Right renal pelvis (tissue), 4 donors: ENCODE measurements at regions not wholly inside any gene's neighbourhood (a gene's known extent, or its start where the extent isn't known, plus 50 kb on each side); places are given as distances from the start of the nearest gene placed in this dataset.

Experiments
- DNase-seq, 4 donors: peaks; one replicate each; pipeline ENCODE4 v3.0.0-alpha.2; 2013; ENCODE audit warnings: low read depth in 4 of 4, low spot score in 3 of 4, missing footprints in 1 of 4

- DNase-seq, result no peak
Observed at GRCh38 chr17:77493901-77494663, 353.3 kb downstream of the SEC14L1 start.

DNA sequence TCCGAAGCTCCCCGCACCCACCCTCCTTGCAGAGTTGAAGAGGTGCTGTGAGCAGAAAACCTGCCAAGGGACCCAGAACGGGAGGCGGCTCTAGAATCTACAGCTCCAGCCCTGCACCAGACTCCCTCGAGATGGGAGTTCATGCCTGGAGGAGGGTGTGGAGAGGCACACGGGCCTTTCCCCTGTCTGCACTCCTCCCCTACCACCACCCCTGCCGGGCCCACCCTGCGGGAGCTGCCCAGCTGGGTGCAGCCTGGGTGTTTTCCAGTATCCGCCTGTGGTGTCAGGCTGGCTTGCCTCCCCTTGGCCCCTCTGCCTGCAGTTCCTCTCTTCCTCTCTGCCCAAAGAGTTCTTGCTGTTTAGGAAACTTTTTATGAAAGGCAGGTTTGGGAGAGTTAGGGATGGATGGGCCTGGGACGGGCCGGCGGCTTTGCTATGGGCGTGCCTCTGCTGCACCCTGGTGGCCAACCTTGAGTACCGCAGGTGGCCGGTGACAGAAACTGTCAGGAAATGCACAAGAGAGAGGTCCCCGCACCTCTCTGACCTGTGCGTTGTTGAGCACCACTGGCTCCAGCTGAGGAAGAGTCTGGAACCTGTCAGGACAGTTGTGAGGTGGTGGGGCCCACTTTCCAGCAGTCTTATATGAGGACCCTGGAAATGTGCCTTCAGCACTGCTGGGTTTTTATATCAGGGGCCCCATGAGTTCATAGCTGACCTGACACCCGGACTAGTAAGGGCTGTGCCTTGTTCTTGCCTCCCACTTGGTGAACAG, 354.1 kb downstream of the SEC14L1 start:
- peak in 2 of 4 donors; percentile 58 to 70 for DNase-seq

GRCh38 chr17:77495575-77495974, 354.8 kb downstream of the SEC14L1 start:
- DNase-seq, result no peak

DNA sequence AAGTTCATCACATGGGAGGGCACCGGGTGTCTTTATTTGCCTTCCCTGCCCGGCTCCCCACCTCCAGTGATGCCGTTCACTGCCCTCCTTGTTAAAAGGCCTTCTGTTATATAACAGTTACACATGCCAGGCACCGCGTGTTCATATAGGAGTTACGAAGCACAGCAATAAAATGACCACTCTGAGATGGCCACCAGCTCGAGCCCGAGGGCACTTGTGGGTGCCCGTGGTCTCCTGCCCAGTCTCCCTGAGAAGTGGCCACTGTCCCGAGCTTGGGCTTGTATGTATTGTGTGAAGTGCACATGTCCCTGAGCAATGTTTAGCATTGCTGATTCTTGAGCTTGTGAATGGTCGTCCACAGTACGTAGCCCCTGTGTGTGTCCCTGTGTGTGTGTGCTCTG, 355.6 kb downstream of the SEC14L1 start:
- no peak for DNase-seq

GRCh38 chr17:77496831-77497577, 356.2 kb downstream of the SEC14L1 start:
- DNase-seq, result no peak

DNA sequence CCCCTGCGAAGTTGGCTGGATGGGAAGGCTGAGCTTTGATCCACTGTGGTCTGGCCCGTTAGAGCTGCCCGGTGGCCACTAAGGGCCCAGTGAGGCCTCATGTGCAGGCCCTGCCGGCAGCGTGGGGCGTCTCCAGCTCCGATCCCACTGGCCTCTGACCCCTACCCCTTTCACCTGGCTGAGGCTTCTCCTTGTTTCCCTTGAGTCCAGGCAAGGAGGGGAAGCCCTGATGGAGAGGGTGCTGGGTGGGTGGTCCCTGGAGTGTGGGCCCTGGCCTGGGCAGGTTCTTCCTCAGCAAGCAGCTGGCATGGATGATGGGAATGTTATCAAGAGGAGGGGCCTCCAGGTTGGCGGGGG, 356.8 kb downstream of the SEC14L1 start:
- DNase-seq, result no peak

DNA sequence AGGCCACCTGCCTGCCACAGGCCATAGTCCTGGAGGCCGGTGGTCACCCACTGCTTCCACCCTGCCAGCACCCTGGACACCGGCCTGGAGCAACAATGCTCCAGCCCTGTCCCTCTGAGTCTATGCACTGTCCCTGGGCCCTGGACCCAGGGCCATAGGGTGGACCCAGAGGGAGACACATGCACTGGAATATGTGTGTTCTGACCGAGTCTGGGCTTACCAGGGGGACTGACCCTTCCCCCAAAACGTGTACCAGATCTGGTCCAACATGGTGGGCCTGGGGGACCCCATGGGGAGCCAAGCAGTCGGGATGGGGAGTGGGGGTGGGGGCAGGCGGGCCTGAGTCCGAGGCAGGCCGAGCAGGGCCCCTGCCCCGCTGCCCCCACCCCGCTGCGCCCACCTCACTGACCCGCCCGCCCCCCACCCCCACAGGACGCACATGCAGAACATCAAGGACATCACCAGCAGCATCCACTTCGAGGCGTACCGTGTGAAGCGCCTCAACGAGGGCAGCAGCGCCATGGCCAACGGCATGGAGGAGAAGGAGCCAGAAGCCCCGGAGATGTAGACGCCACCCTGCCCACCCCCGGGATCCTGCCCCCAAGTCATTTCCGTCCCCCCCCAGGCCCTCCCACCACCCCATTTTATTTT, 357.4 kb downstream of the SEC14L1 start:
- DNase-seq, result no peak

DNA sequence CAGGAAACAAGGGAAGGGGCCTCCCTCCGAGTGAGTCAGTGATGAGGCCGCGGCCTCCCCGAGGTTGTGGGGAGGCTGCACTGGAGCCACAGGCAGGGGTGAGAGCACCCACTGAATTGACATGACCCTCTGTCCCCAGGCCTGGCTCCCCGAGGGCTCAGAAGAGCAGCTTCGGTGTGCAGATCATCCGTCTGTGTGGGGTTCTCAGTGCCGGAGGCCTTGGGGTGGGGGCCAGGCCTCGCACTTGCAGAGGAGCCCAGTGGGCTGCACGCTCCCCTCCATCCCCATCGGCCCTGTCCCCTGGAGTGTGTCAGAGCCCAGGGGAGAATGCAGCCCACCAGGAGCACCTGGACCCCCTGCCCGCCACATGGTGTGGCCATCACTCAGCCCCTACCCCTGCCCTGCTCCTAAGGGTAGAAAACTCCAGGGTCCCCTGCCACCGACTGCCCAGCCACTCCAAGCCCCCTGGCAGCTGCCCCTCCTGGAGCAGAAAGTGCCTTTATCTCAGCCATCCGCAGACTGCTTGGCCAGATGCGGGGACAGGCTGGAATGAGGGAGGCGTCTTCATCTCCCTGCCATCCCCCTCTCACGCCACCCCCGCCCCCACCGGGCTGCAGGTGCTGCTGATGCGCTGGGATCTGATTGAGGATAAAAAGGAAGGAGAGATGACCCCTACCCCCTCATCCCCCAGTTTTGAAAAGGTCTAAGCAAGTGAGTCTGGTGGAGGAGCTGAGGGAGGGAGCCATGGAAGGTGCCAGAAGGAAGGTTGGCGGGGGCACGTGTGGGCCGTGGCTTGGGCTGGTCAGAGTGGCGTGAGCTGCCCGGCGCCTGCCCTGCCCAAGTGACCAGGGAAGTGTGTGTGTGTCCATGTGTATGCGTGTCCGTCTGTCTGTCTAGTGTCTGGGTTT, 358.3 kb downstream of the SEC14L1 start:
- DNase-seq, result no peak

DNA sequence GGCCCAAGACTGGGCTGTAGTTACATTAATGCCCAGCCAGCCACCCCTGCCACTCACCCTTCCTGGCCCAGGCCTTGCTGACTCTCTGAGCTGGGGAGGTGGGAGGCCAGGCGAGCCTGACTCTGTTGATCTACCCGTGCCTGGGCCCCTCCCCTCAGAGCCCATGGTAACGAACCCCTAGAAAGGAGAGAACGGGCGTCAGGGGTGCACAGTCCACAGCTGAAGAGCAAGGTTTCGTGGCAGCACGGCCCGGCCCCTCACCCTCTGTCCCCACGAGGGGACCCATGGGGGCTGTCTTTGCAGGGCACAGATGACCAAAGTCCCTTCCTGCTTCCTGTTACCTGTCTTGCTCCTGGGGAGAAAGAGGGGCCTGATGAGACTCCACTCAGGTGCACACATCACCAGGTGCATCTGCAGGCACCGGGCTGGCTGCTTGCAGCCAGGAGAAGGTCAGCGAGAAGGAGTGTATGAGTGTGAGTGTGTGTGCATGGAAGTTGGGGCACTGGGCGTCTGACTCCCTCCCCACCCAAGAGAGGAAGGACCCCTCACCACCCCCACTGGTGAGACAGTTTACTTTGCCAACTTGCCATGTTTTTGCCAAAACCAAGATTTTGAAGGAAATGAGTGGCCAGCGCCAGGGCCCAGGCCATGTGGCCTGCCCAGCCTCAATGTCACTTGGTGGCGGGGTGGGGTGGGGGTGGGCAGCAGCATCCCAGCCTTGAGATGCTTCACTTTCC, 359.1 kb downstream of the SEC14L1 start:
- no peak for DNase-seq

DNA sequence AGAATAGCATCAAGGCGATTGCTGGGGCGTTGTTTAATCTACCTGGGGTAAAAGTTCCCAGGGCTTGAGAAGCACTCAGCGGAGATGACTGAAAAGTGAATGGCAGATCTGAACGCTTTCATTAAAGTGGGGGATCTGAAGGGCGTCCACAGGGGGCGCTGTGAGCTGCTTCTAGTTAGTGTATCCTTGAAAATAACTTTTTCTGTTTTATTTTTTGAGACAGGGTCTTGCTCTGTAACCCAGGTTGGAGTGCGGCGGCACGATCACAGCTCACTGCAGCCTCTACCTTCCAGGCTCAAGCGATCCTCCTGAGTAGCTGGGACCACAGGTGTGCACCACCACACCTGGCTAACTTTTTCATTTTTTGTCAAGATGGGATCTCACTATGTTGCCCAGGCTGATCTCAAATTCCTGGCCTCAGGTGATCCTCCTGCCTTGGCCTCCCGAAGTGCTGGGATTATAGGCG, 360.4 kb downstream of the SEC14L1 start:
- no peak for DNase-seq

DNA sequence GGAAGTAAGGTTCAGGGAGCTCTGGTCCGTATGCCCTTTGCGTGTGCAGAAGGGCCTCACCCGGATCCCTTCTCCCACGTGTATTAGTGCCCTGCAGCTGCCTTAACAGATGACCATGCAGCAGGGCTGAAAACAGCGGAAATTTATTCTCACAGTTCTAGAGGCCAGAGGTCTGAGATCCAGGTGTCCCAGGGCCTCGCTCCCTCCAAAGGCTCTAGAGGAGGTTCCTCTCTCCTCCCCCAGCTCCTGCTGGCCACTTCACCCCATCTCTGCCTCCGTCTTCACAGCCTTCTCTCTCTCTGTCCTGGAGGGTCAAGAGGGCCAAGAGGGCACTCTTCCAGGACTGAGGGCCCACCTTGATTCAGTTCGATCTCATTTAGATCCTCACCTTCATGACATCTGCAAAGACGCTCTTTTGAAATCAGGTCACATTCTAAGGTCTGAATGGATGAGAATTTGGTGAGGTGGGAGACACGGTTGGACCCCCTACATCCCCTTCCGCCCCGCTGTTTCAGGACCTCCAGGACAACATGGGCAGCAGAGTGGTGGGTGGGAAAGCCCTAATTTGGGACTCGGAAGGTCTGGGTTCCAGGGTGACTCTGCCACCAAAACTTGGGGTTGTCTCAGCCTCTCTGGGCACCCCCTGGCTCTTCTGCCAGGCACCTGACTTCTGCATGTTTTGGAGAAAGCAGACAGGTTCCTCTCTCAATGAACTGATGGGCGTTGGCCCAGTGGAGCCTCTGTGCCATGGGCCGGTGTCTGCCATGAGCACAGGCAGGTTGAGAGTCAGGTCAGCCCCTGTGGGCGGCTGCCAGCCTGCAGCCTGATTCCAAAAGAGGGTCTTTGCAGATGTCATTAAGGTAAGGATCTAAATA, 361.2 kb downstream of the SEC14L1 start:
- no peak for DNase-seq

DNA sequence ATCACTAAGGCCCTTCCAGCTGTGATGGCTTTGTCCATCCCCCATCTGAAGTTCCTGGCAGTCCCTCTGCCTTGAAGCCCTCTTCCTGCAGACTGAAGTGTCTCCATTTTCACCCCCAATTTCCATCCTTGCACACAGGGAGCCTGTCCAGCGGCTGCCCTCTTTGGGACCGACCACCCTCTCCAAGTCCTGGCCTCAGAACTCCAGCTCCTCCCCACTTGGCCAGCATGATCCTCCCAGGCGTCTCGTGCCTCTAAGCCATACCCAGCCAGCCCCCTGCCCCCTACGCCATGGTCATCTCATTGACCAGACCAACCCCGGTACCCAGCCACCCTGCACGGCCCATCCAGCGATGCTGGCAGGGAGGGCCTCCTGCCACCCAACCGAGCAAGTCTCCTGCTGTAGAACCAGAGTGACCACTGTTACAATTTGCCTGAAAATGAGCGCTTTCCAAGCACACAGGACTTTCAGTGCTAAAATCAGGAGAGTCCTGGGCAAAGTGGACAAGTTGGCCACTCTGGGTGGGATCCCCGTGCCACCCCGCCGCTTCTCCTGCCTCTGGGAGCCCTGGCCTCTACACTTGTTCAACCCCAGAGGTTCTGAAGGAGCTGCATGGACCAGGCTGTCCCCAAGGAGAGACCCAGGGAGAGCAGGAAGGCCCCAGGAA, 362.0 kb downstream of the SEC14L1 start:
- DNase-seq, result no peak

GRCh38 chr17:77503293-77503655, 362.5 kb downstream of the SEC14L1 start:
- DNase-seq, result no peak

DNA sequence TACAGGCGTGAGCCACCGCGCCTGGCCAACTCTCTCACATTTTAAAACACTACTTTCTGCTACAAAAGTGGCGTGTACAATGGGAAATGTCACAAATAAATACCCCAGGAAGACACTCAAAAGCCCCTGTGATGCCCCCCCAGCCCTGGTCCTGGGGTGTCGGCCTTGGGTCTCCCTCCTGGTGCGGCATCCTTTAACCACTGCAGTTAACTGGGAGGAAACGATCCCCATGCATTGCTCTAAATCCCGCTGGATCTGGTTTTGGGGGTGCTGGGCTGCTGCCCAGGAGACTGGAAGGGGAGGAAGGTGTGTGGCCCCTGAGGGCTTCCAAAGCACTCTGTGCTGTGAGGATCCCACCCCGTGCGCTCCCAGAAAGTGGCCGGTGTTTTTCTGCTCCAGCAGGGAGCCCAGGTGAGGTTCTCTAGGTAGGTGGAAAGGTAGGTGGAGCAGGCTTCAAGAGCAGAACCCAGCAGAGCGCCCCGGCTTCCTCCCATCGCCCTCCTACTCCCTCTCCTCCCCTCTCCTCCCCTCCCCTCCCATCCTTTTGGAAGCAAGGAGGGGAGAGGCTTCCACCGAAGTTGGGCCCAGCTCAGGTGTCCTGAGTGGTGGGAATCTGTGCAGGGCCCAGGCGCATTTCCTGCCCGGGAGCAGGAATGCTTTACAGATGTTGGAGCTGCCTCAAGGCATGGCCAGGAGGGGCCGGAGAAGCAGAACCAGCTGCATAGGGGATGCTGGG, 363.3 kb downstream of the SEC14L1 start:
- DNase-seq, result no peak

DNA sequence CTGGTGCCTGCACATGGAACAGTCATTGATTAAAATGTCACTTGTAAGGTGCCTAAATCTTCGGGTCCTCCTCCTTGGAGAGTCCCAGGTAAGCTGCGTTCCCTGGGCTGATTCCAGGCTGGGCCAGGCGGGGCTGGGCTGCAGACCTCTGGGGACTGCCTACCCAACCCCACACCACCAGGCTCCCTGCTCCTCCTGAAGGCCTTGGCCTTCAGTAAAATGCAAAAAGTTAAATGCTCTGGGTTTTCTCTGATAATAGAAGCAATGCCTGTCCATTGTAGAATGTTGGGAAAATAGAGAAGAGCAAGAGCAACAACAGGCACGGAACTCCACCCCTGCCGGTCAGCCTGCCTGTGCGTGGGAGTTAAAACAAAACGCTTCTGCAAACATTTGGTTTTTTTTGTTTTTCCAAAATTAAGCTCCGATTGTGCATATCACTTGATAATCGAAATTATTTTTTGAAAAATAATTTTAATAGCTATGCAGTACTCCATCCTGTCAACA, 363.9 kb downstream of the SEC14L1 start:
- no peak for DNase-seq

GRCh38 chr17:77505181-77505639, 364.4 kb downstream of the SEC14L1 start:
- DNase-seq, result no peak
